Fibroblast of lung (primary cell): ENCODE measurements at regions not wholly inside any gene's neighbourhood (a gene's known extent, or its start where the extent isn't known, plus 50 kb on each side); places are given as distances from the start of the nearest gene placed in this dataset.

Source experiments
- DNase-seq, 2 donors: peaks; one replicate each; pipeline versions ENCODE4 v3.0.0 to v3.0.0-alpha.2; 2010; ENCODE audit warnings: low read depth in 2 of 2
- H2AFZ ChIP-seq: 2 replicates; pipeline ENCODE4 v1.5.1; 2012; ENCODE audit warnings: low read length, control low read depth, inconsistent platforms
- H3K27ac ChIP-seq: 2 replicates; pipeline ENCODE4 v1.5.1; 2011; ENCODE audit warnings: low read length, control low read depth; ENCODE audit not compliant: insufficient read depth
- H3K27me3 ChIP-seq: 2 replicates; pipeline ENCODE4 v1.5.1; 2011; ENCODE audit warnings: mild to moderate bottlenecking, low read length; ENCODE audit not compliant: control insufficient read depth, insufficient read depth
- H3K36me3 ChIP-seq: 2 replicates; pipeline ENCODE4 v1.5.1; 2011; ENCODE audit warnings: low read length; ENCODE audit not compliant: control insufficient read depth, insufficient read depth
- H3K4me1 ChIP-seq: 2 replicates; pipeline ENCODE4 v1.5.1; 2011; ENCODE audit warnings: low read length; ENCODE audit not compliant: control insufficient read depth, insufficient read depth; ENCODE audit errors: extremely low read depth
- H3K4me2 ChIP-seq: 2 replicates; pipeline ENCODE4 v1.5.1; 2011; ENCODE audit warnings: low read length, control low read depth; ENCODE audit not compliant: insufficient read depth; ENCODE audit errors: extremely low read depth
- H3K4me3 ChIP-seq, 4 experiments: fragments of 200-600 bp in 1 of 4; sonication (generic) in 1 of 4; replicated peaks in 1 of 4; 2 replicates each; pipeline ENCODE4 v1.5.1; 2011 to 2016; ENCODE audit warnings: low read length in 4 of 4, low read depth in 3 of 4, mild to moderate bottlenecking in 3 of 4, control low read depth in 2 of 4, inconsistent platforms in 1 of 4, mixed read lengths in 1 of 4; ENCODE audit not compliant: insufficient read depth in 1 of 4; ENCODE audit errors: control extremely low read depth in 1 of 4
- H3K79me2 ChIP-seq: 2 replicates; pipeline ENCODE4 v1.5.1; 2012; ENCODE audit warnings: mild to moderate bottlenecking, low read length, inconsistent platforms; ENCODE audit not compliant: control insufficient read depth, insufficient read depth
- H3K9ac ChIP-seq: 2 replicates; pipeline ENCODE4 v1.5.1; 2011; ENCODE audit warnings: mild to moderate bottlenecking, low read length, control low read depth; ENCODE audit not compliant: insufficient read depth
- H3K9me3 ChIP-seq: 2 replicates; pipeline ENCODE4 v1.5.1; 2012; ENCODE audit warnings: low read depth, low read length; ENCODE audit not compliant: control insufficient read depth, insufficient read depth
- H4K20me1 ChIP-seq: 2 replicates; pipeline ENCODE4 v1.5.1; 2011; ENCODE audit warnings: low read length; ENCODE audit not compliant: control insufficient read depth, insufficient read depth; ENCODE audit errors: extremely low read depth
- EZH2 ChIP-seq: IDR thresholded peaks from 2 replicates; pipeline ENCODE4 v1.5.1; 2012; ENCODE audit warnings: low read length, control low read depth, mild to moderate bottlenecking; ENCODE audit errors: missing control alignments
- TF ChIP-seq, protein P1 (sequence below), 2 donors: IDR thresholded peaks in 1 of 2; conservative IDR thresholded peaks in 1 of 2; 1 replicate in 1 of 2; 2 replicates in 1 of 2; pipeline ENCODE4 v1.5.1; 2011 to 2012; ENCODE audit warnings: low read length in 2 of 2, control low read depth in 1 of 2, inconsistent platforms in 1 of 2, low read depth in 1 of 2, mild to moderate bottlenecking in 1 of 2

DNA sequence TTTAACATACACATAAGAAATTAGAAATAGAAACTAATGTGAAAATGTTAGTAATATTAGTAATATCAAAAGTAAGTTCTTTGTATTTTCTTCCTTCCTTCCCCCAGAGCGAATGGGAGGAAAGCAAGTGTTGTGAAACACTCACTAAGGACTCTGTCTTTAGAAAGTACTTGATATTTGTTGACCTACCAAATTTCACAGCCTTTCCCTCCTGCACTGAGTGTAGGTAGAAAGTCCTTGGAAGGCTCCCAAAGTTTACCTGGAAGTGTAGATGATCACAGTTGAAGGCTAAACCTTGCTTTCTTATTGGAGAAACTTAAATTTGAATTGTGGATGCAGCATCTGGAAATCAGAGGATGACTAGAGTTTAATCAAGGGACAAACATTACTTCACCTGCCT lies 1459.5 kb upstream of the SPRY2 start:
- no peaks in the 10 kb centered on the region for H3K36me3 ChIP-seq
- H3K4me2 ChIP-seq: no peak overlapping the region
- TF ChIP-seq, protein P1, sequence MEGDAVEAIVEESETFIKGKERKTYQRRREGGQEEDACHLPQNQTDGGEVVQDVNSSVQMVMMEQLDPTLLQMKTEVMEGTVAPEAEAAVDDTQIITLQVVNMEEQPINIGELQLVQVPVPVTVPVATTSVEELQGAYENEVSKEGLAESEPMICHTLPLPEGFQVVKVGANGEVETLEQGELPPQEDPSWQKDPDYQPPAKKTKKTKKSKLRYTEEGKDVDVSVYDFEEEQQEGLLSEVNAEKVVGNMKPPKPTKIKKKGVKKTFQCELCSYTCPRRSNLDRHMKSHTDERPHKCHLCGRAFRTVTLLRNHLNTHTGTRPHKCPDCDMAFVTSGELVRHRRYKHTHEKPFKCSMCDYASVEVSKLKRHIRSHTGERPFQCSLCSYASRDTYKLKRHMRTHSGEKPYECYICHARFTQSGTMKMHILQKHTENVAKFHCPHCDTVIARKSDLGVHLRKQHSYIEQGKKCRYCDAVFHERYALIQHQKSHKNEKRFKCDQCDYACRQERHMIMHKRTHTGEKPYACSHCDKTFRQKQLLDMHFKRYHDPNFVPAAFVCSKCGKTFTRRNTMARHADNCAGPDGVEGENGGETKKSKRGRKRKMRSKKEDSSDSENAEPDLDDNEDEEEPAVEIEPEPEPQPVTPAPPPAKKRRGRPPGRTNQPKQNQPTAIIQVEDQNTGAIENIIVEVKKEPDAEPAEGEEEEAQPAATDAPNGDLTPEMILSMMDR (conservative IDR thresholded peaks at IDR 0.05 in 1 of 2, IDR thresholded peaks at IDR 0.05 in 1 of 2; ENCODE audit: low read depth in 1 of 2, low read length in 2 of 2): no peak
- no peak for TF ChIP-seq EZH2
- H2AFZ ChIP-seq: no peak overlapping the region
- H3K27me3 ChIP-seq: no peaks in the 10 kb centered on the region
- H3K79me2 ChIP-seq: no peaks in the 10 kb centered on the region
- no peak overlapping the region for H3K9ac ChIP-seq
- H3K27ac ChIP-seq: no peak overlapping the region
- no peak for DNase-seq
- no peak overlapping the region for H3K4me3 ChIP-seq
- H4K20me1 ChIP-seq: no peaks in the 10 kb centered on the region
- H3K9me3 ChIP-seq: no peaks in the 10 kb centered on the region
- H3K4me1 ChIP-seq: no peaks in the 10 kb centered on the region

DNA sequence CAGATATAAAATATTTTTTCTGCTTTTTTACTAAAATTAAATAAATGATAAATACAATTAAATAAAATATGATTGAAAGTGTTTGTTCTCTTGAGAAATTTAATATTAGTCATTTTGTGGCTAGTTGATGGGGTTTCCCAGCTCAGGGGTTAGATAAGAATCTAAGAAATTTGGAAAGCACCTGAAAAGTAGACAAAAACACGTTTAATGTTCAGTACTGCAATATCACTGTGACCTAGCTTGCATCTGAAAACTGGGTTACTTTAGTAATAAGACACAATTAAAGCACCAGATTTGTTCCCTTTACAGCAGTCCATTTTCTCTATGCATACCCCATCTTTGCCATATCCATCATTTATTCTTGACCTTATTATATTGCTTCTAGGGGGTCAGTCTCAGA lies 1454.8 kb upstream of the SPRY2 start:
- Histone ChIP-seq H3K27ac (no peak overlapping the region), H2AFZ (no peak overlapping the region), H3K9me3 (no peaks in the 10 kb centered on the region), H3K79me2 (no peaks in the 10 kb centered on the region), H4K20me1 (no peaks in the 10 kb centered on the region), H3K9ac (no peak overlapping the region), H3K27me3 (no peaks in the 10 kb centered on the region), H3K4me1 (no peaks in the 10 kb centered on the region), H3K36me3 (no peaks in the 10 kb centered on the region), H3K4me2 (no peak overlapping the region), H3K4me3 (no peak overlapping the region)
- TF ChIP-seq EZH2: no peak
- TF ChIP-seq, protein P1 (conservative IDR thresholded peaks at IDR 0.05 in 1 of 2, IDR thresholded peaks at IDR 0.05 in 1 of 2; ENCODE audit: low read depth in 1 of 2, low read length in 2 of 2): no peak
- DNase-seq: no peak

DNA sequence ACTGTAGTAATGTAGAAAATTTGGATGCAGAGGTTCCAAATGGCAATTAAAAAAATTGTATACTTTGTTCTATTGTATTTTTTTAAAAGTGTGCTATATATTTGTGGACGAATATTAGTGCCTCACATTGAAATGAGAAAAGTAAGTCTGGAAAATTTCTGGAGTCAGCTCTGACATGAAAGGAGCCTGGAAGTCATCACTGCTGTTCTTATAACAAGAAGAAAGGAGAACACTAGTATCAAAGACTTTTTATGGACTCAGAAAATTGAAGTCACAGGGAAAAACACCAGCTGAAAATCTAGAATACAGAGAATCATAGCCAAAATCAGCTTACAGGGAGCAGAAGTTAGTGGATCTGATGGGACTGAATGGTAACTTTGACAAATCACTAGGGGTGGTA lies 1450.7 kb upstream of the SPRY2 start:
- no peaks in the 10 kb centered on the region for H3K9me3 ChIP-seq
- DNase-seq: no peak
- H3K27ac ChIP-seq: no peak overlapping the region
- H3K4me1 ChIP-seq: no peaks in the 10 kb centered on the region
- no peaks in the 10 kb centered on the region for H3K36me3 ChIP-seq
- TF ChIP-seq, protein P1 (conservative IDR thresholded peaks at IDR 0.05 in 1 of 2, IDR thresholded peaks at IDR 0.05 in 1 of 2; ENCODE audit: low read depth in 1 of 2, low read length in 2 of 2): no peak
- no peaks in the 10 kb centered on the region for H4K20me1 ChIP-seq
- H3K79me2 ChIP-seq: no peaks in the 10 kb centered on the region
- no peak overlapping the region for H3K9ac ChIP-seq
- H3K4me2 ChIP-seq: no peak overlapping the region
- no peaks in the 10 kb centered on the region for H3K27me3 ChIP-seq
- H2AFZ ChIP-seq: no peak overlapping the region
- H3K4me3 ChIP-seq: no peak overlapping the region
